Endothelial cell of umbilical vein (primary cell): ENCODE measurements at regions not wholly inside any gene's neighbourhood (a gene's known extent, or its start where the extent isn't known, plus 50 kb on each side); places are given as distances from the start of the nearest gene placed in this dataset.

Source experiments
- BruUV-seq: library from RNA; stranded (reverse); fragments of 400-500 nt; replicated peaks from 2 replicates; lab custom pipeline; 2021; lab: Mats Ljungman, UMichigan
- CTCF ChIA-PET: fragments of 300-600, 350-600 bp; sonication (Branson Sonifier 250); formaldehyde crosslinking; loops from one replicate; lab custom pipeline; 2021; ENCODE audit warnings: antibody characterized with exemption, inconsistent platforms; lab: Charles Lee
- POLR2A ChIA-PET: fragments of 300-600, 350-600 bp; sonication (Branson Sonifier 250); formaldehyde crosslinking; loops from one replicate; lab custom pipeline; 2021; ENCODE audit warnings: antibody characterized with exemption, inconsistent platforms; lab: Charles Lee
- DNase-seq: peaks from one replicate; pipeline ENCODE4 v3.0.0-alpha.2; 2011; ENCODE audit warnings: low read depth, low spot score
- FAIRE-seq: peaks from 2 replicates; lab custom pipeline; 2011; peaks lifted over from hg19 to GRCh38; lab: Jason Lieb, UNC
- H2AFZ ChIP-seq: 2 replicates; pipeline ENCODE4 v1.6.0; 2012; ENCODE audit warnings: low read depth, low read length, control low read depth, inconsistent platforms
- H3K27ac ChIP-seq: 2 replicates; pipeline ENCODE4 v1.5.1; 2011; ENCODE audit warnings: low read depth, mild to moderate bottlenecking, control low read depth, low read length, moderate library complexity; ENCODE audit not compliant: insufficient read depth
- H3K27me3 ChIP-seq, 2 experiments: 2 replicates each; pipeline versions ENCODE4 v1.6.0 to v1.6.1; 2011; ENCODE audit warnings: low read length in 2 of 2, mixed read lengths in 1 of 2; ENCODE audit not compliant: control insufficient read depth in 2 of 2, insufficient read depth in 2 of 2
- H3K36me3 ChIP-seq, 2 experiments: 2 replicates in 1 of 2; 3 replicates in 1 of 2; pipeline ENCODE4 v1.5.1; 2011; ENCODE audit warnings: low read length in 2 of 2, mild to moderate bottlenecking in 1 of 2, moderate library complexity in 1 of 2; ENCODE audit not compliant: control insufficient read depth in 2 of 2, insufficient read depth in 2 of 2; ENCODE audit errors: extremely low read depth in 1 of 2
- H3K4me1 ChIP-seq: 3 replicates; pipeline ENCODE4 v1.5.1; 2011; ENCODE audit warnings: mild to moderate bottlenecking, low read length; ENCODE audit not compliant: control insufficient read depth, insufficient read depth; ENCODE audit errors: extremely low read depth
- H3K4me2 ChIP-seq: 2 replicates; pipeline ENCODE4 v1.6.1; 2011; ENCODE audit warnings: low read length, control low read depth, mixed read lengths; ENCODE audit not compliant: insufficient read depth
- H3K4me3 ChIP-seq, 3 experiments: fragments of 200-600 bp in 1 of 3; sonication (generic), shearing (Covaris generic) in 1 of 3; replicated peaks in 1 of 3; 2 replicates each; pipeline ENCODE4 v1.5.1; 2011 to 2016; ENCODE audit warnings: control low read depth in 3 of 3, low read length in 3 of 3, mild to moderate bottlenecking in 2 of 3, inconsistent platforms in 1 of 3, low read depth in 1 of 3, moderate library complexity in 1 of 3; ENCODE audit not compliant: insufficient read depth in 1 of 3
- H3K79me2 ChIP-seq: 2 replicates; pipeline ENCODE4 v1.6.0; 2012; ENCODE audit warnings: low read length, inconsistent platforms; ENCODE audit not compliant: control insufficient read depth, insufficient read depth
- H3K9ac ChIP-seq: replicated peaks from 2 replicates; pipeline ENCODE3; 2011; ENCODE audit warnings: low read length, control low read depth; ENCODE audit not compliant: insufficient read depth; ENCODE audit errors: extremely low read depth
- H3K9me1 ChIP-seq: replicated peaks from 3 replicates; pipeline ENCODE4 v1.6.0; 2011; ENCODE audit warnings: mild to moderate bottlenecking, low read length; ENCODE audit not compliant: control insufficient read depth, insufficient read depth; ENCODE audit errors: extremely low read depth
- H3K9me3 ChIP-seq: replicated peaks from 2 replicates; pipeline ENCODE4 v1.5.1; 2012; ENCODE audit warnings: low read length, inconsistent platforms; ENCODE audit not compliant: control insufficient read depth, insufficient read depth
- H4K20me1 ChIP-seq: replicated peaks from 2 replicates; pipeline ENCODE3; 2011; ENCODE audit warnings: mild to moderate bottlenecking, low read length; ENCODE audit not compliant: control insufficient read depth, insufficient read depth; ENCODE audit errors: extremely low read depth
- EZH2 ChIP-seq: IDR thresholded peaks from 2 replicates; pipeline ENCODE4 v1.6.1; 2012; ENCODE audit warnings: borderline replicate concordance, low read depth, mild to moderate bottlenecking, moderate library complexity, low read length, inconsistent platforms; ENCODE audit not compliant: severe bottlenecking
- FOS ChIP-seq: IDR thresholded peaks from 2 replicates; pipeline ENCODE4 v1.6.1; 2011; ENCODE audit warnings: mild to moderate bottlenecking, low read length, moderate library complexity, borderline replicate concordance; ENCODE audit not compliant: insufficient read depth
- GATA2 ChIP-seq: IDR thresholded peaks from 2 replicates; pipeline ENCODE4 v1.7.0; 2011; ENCODE audit warnings: low read depth, mild to moderate bottlenecking, moderate library complexity, mixed read lengths, low read length; ENCODE audit not compliant: insufficient read length, insufficient read depth
- JUN ChIP-seq: IDR thresholded peaks from 2 replicates; pipeline ENCODE4 v1.6.1; 2011; ENCODE audit warnings: borderline replicate concordance, low read depth; ENCODE audit not compliant: insufficient read length, insufficient read depth
- MYC ChIP-seq: IDR thresholded peaks from one replicate; pipeline ENCODE4 v1.6.1; 2011; ENCODE audit warnings: mild to moderate bottlenecking, low read depth, low read length
- POLR2A ChIP-seq: IDR thresholded peaks from 2 replicates; pipeline ENCODE4 v1.6.1; 2012; ENCODE audit warnings: low read depth, mild to moderate bottlenecking, control low read depth, low read length
- POLR2AphosphoS5 ChIP-seq: IDR thresholded peaks from 2 replicates; pipeline ENCODE4 v1.6.1; 2012; ENCODE audit warnings: low read depth, mild to moderate bottlenecking, control low read depth, low read length, moderate library complexity; ENCODE audit not compliant: insufficient read depth
- dilution Hi-C: fragments of 300-500 bp; cut with MboI; formaldehyde crosslinking; loops from one replicate; pipeline ENCODE4 v1.15.0; 2019; ENCODE audit warnings: low sequenced_read_pairs; ENCODE audit not compliant: extremely low pct_ligation_motif_present
- intact Hi-C: fragments of 100-400 bp; cut with micrococcal nuclease; formaldehyde crosslinking; loops from one replicate; pipeline ENCODE4 v1.10.0; 2022
- TF ChIP-seq, protein P1 (sequence below): IDR thresholded peaks from 2 replicates; pipeline ENCODE4 v1.6.1; 2011; ENCODE audit not compliant: insufficient read depth, insufficient read length
- TF ChIP-seq, protein P2 (sequence below), 2 donors: IDR thresholded peaks; 1 replicate in 1 of 2; 2 replicates in 1 of 2; pipeline ENCODE4 v1.5.1; 2011; ENCODE audit warnings: low read length in 2 of 2, mild to moderate bottlenecking in 2 of 2, moderate library complexity in 2 of 2, control low read depth in 1 of 2, inconsistent platforms in 1 of 2, low read depth in 1 of 2; ENCODE audit not compliant: insufficient read depth in 1 of 2; ENCODE audit errors: extremely low read depth in 1 of 2

DNA sequence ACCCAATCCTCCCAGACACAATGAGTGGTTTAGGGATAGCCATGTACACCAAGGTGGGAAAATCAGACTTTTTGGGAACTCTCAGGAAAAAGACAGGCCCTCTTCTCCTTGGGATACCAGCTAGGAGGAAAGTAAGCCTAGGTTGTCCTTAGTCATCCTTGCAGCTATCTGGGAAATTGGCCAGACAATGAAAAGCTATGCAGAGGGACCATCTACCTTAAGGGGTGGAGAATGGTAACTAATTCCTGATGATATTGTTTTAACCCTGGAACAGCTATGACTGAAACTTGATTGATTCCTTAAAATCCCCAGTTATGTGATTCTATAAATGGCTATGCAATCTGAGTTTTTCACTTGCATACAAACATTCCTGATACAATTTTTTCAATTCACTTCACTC lies 88.9 kb upstream of the BNC2 start:
- H3K27me3 ChIP-seq, result no peaks in the 10 kb centered on the region
- ChIA-PET CTCF (no interaction called here), POLR2A (no interaction called here)
- H3K9me1 ChIP-seq, result no peaks in the 10 kb centered on the region
- intact Hi-C loops (loop anchor here (5.0 kb wide), 1 partner anchor 702 kb away; no protein-coding TSS in a partner anchor), dilution Hi-C loops (no loop called here)
- no peaks in the 10 kb centered on the region for H3K79me2 ChIP-seq
- no TSS peak for BruUV-seq
- H3K4me1 ChIP-seq, result no peaks in the 10 kb centered on the region
- TF ChIP-seq POLR2A (no peak), POLR2AphosphoS5 (no peak), MYC (no peak), EZH2 (no peak), JUN (no peak), FOS (no peak), GATA2 (no peak)
- TF ChIP-seq, protein P1, sequence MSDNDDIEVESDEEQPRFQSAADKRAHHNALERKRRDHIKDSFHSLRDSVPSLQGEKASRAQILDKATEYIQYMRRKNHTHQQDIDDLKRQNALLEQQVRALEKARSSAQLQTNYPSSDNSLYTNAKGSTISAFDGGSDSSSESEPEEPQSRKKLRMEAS, result no peak
- TF ChIP-seq, protein P2, sequence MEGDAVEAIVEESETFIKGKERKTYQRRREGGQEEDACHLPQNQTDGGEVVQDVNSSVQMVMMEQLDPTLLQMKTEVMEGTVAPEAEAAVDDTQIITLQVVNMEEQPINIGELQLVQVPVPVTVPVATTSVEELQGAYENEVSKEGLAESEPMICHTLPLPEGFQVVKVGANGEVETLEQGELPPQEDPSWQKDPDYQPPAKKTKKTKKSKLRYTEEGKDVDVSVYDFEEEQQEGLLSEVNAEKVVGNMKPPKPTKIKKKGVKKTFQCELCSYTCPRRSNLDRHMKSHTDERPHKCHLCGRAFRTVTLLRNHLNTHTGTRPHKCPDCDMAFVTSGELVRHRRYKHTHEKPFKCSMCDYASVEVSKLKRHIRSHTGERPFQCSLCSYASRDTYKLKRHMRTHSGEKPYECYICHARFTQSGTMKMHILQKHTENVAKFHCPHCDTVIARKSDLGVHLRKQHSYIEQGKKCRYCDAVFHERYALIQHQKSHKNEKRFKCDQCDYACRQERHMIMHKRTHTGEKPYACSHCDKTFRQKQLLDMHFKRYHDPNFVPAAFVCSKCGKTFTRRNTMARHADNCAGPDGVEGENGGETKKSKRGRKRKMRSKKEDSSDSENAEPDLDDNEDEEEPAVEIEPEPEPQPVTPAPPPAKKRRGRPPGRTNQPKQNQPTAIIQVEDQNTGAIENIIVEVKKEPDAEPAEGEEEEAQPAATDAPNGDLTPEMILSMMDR (IDR thresholded peaks at IDR 0.05; ENCODE audit: extremely low read depth in 1 of 2, insufficient read depth in 1 of 2, low read depth in 1 of 2, low read length in 2 of 2), result no peak
- H4K20me1 ChIP-seq, result no peaks in the 10 kb centered on the region
- H2AFZ ChIP-seq, result no peak overlapping the region
- H3K9me3 ChIP-seq, result no peaks in the 10 kb centered on the region
- H3K36me3 ChIP-seq, result no peaks in the 10 kb centered on the region
- no peak for DNase-seq
- no peak overlapping the region for H3K4me3 ChIP-seq
- H3K27ac ChIP-seq, result no peak overlapping the region
- no peak overlapping the region for H3K9ac ChIP-seq
- no peak overlapping the region for H3K4me2 ChIP-seq
- no peak for FAIRE-seq
